A549 (cell line): ENCODE measurements at regions not wholly inside any gene's neighbourhood (a gene's known extent, or its start where the extent isn't known, plus 50 kb on each side); places are given as distances from the start of the nearest gene placed in this dataset.

Experiments used
- ATAC-seq, 2 experiments: fragments of 200-7000 bp in 1 of 2; fragments of >200 bp in 1 of 2; cut with Nextera tagmentation in 1 of 2; cut with Tn5 transposase in 1 of 2; 3 replicates each; pipeline versions ENCODE4 v1.8.0 to v1.9.1; 2018 to 2020; ENCODE audit warnings: mild to moderate bottlenecking in 1 of 2, moderate library complexity in 1 of 2
- CTCF ChIA-PET: fragments of 300-600 bp; sonication (Branson Sonifier 250); formaldehyde crosslinking; extraction: SDS; loops from one replicate; lab custom pipeline; 2021; ENCODE audit warnings: antibody characterized with exemption, inconsistent platforms; lab: Yijun Ruan, JAX
- POLR2A ChIA-PET: fragments of 350-600 bp; formaldehyde crosslinking; extraction: SDS; loops from one replicate; lab custom pipeline; 2021; ENCODE audit warnings: antibody characterized with exemption, inconsistent platforms; lab: Yijun Ruan, JAX
- DNase-seq, 2 experiments: peaks; one replicate each; pipeline versions ENCODE4 v3.0.0 to v3.0.0-alpha.2; 2011 to 2016; ENCODE audit warnings: low read depth in 1 of 2, low spot score in 1 of 2
- FAIRE-seq: peaks from 2 replicates; lab custom pipeline; 2011; peaks lifted over from hg19 to GRCh38; lab: Jason Lieb, UNC
- H3K27ac ChIP-seq, 2 experiments: fragments of >200 bp; sonication (Bioruptor Twin); formaldehyde crosslinking; 3 replicates each; pipeline ENCODE4 v1.5.1; 2016 to 2017
- H3K4me1 ChIP-seq: fragments of >200 bp; sonication (Bioruptor Twin); formaldehyde crosslinking; 3 replicates; pipeline ENCODE4 v1.6.1; 2016
- H3K4me2 ChIP-seq: fragments of >200 bp; sonication (Bioruptor Twin); formaldehyde crosslinking; 3 replicates; pipeline ENCODE4 v1.6.1; 2016
- H3K4me3 ChIP-seq: fragments of >200 bp; sonication (Bioruptor Twin); formaldehyde crosslinking; 3 replicates; pipeline ENCODE4 v1.5.1; 2016
- H3K9me3 ChIP-seq: fragments of >200 bp; sonication (Bioruptor Twin); formaldehyde crosslinking; 3 replicates; pipeline ENCODE4 v1.6.1; 2016
- CBX2 ChIP-seq: fragments of 200-600 bp; sonication (generic); IDR thresholded peaks from 2 replicates; pipeline ENCODE4 v1.6.1; 2016; ENCODE audit warnings: low read depth, mild to moderate bottlenecking, borderline replicate concordance
- CHD2 ChIP-seq: fragments of 150-350 bp; IDR thresholded peaks from 2 replicates; pipeline ENCODE4 v1.6.1; 2014; ENCODE audit warnings: low read length; ENCODE audit not compliant: partially characterized antibody
- CHD4 ChIP-seq: fragments of 200-600 bp; sonication (generic); IDR thresholded peaks from 2 replicates; pipeline ENCODE4 v1.6.1; 2016; ENCODE audit warnings: antibody characterized with exemption, mild to moderate bottlenecking, borderline replicate concordance
- EHF ChIP-seq: fragments of 250-450 bp; sonication (Bioruptor Pico); IDR thresholded peaks from 2 replicates; pipeline ENCODE4 v1.5.0; 2020; ENCODE audit warnings: mild to moderate bottlenecking
- GATA3 ChIP-seq: IDR thresholded peaks from 2 replicates; pipeline ENCODE4 v1.6.1; 2012; ENCODE audit warnings: borderline replicate concordance
- HEYL ChIP-seq: fragments of 250-450 bp; sonication (Bioruptor Pico); IDR thresholded peaks from 2 replicates; pipeline ENCODE4 v1.8.0; 2021; ENCODE audit warnings: mild to moderate bottlenecking, moderate library complexity
- HOXA7 ChIP-seq: fragments of 250-450 bp; sonication (Bioruptor Pico); IDR thresholded peaks from 2 replicates; pipeline ENCODE4 v1.5.0; 2020; ENCODE audit warnings: mild to moderate bottlenecking, moderate library complexity
- KDM1A ChIP-seq: fragments of 200-600 bp; sonication (generic); IDR thresholded peaks from 2 replicates; pipeline ENCODE4 v1.6.1; 2016; ENCODE audit warnings: low read depth, mild to moderate bottlenecking
- KDM5A ChIP-seq: fragments of 200-600 bp; sonication (generic); IDR thresholded peaks from 2 replicates; pipeline ENCODE4 v1.6.1; 2016; ENCODE audit warnings: antibody characterized with exemption, mild to moderate bottlenecking
- MAX ChIP-seq: IDR thresholded peaks from 2 replicates; pipeline ENCODE4 v1.6.1; 2012
- MAZ ChIP-seq: fragments of 150-350 bp; IDR thresholded peaks from 2 replicates; pipeline ENCODE4 v1.6.1; 2014; ENCODE audit warnings: antibody characterized with exemption, low read depth, low read length, borderline replicate concordance
- NFE2L2 ChIP-seq: fragments of 150-350 bp; conservative IDR thresholded peaks from 2 replicates; pipeline ENCODE4 v1.6.1; 2014; ENCODE audit warnings: low read length
- NPAS2 ChIP-seq: fragments of 250-450 bp; sonication (Bioruptor Pico); IDR thresholded peaks from 2 replicates; pipeline ENCODE4 v1.8.0; 2022; ENCODE audit warnings: mild to moderate bottlenecking, moderate library complexity, borderline replicate concordance
- NR3C1 ChIP-seq: fragments of >200 bp; sonication (Bioruptor Twin); formaldehyde crosslinking; IDR thresholded peaks from 3 replicates; pipeline ENCODE4 v1.6.1; 2017
- POLR2AphosphoS2 ChIP-seq: conservative IDR thresholded peaks from 2 replicates; pipeline ENCODE4 v1.6.1; 2012; ENCODE audit warnings: low read length, improper control_type of control experiment, inconsistent platforms
- RARB ChIP-seq: fragments of 250-450 bp; sonication (Bioruptor Pico); IDR thresholded peaks from 2 replicates; pipeline ENCODE4 v1.8.0; 2021; ENCODE audit warnings: mild to moderate bottlenecking, moderate library complexity
- RNF2 ChIP-seq: fragments of 200-600 bp; sonication (generic); IDR thresholded peaks from 2 replicates; pipeline ENCODE4 v1.6.1; 2016; ENCODE audit warnings: low read depth, mild to moderate bottlenecking, antibody characterized with exemption, moderate library complexity, borderline replicate concordance
- SMC3 ChIP-seq: fragments of >200 bp; sonication (Bioruptor Twin); formaldehyde crosslinking; IDR thresholded peaks from 3 replicates; pipeline ENCODE4 v1.6.1; 2018; ENCODE audit warnings: inconsistent platforms
- TP53 ChIP-seq: fragments of 250-450 bp; sonication (Bioruptor Pico); IDR thresholded peaks from 2 replicates; pipeline ENCODE4 v1.5.0; 2021; ENCODE audit warnings: mild to moderate bottlenecking, moderate library complexity
- ZFP36 ChIP-seq: fragments of 450-650 bp; IDR thresholded peaks from 2 replicates; pipeline ENCODE4 v1.6.1; 2014; ENCODE audit warnings: borderline replicate concordance; ENCODE audit not compliant: partially characterized antibody
- WGBS: methylation state at CpG from one replicate; pipeline ENCODE4 v1.1.6; 2017; ENCODE audit errors: missing lambda C conversion rate; 5-methylcytosine and 5-hydroxymethylcytosine counted together
- TF ChIP-seq, protein P1 (sequence below): fragments of 450-650 bp; IDR thresholded peaks from 2 replicates; pipeline ENCODE4 v1.6.1; 2014; ENCODE audit warnings: antibody characterized with exemption
- TF ChIP-seq, protein P2 (sequence below): fragments of 250-450 bp; sonication (Bioruptor Pico); IDR thresholded peaks from 2 replicates; pipeline ENCODE4 v1.5.0; 2021; ENCODE audit warnings: mild to moderate bottlenecking, moderate library complexity, borderline replicate concordance
- TF ChIP-seq, protein P3 (sequence below): fragments of 150-350 bp; IDR thresholded peaks from 2 replicates; pipeline ENCODE4 v1.6.1; 2014; ENCODE audit warnings: low read depth, mild to moderate bottlenecking, low read length

DNA sequence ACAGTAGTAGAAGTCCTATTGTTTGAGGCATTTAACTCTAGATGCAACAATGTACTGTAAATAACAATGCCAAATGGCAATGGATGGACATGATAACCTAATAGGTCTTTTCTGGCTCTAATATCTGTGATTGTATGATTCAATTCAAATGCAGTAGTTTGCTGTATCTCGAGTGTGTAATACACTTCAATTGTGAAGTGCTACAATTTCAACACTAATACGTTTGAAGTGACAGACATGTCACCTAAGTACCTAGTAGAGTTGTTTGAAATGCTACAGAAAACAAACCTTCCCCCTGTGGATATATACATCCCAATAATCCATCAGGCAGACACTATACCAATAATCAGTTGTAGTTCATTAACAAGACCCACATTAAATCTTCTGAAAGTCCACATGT lies 305.9 kb upstream of the ITGA1 start:
- Histone ChIP-seq H3K27ac (no peak overlapping the region), H3K4me3 (no peak overlapping the region), H3K9me3 (no peaks in the 10 kb centered on the region), H3K4me1 (no peaks in the 10 kb centered on the region), H3K4me2 (no peak overlapping the region)
- DNase-seq (no peak), FAIRE-seq (no peak), ATAC-seq (no peak)
- POLR2A ChIA-PET: no interaction called here
- 4% methylated on average over 2 of the region's 2 CpGs for WGBS
- CTCF ChIA-PET: no interaction called here
- TF ChIP-seq EHF (no peak), HOXA7 (CRISPR knock-in tag) (no peak), KDM5A (no peak), MAX (no peak), CBX2 (no peak), NR3C1 (no peak)
- TF ChIP-seq, protein P1, sequence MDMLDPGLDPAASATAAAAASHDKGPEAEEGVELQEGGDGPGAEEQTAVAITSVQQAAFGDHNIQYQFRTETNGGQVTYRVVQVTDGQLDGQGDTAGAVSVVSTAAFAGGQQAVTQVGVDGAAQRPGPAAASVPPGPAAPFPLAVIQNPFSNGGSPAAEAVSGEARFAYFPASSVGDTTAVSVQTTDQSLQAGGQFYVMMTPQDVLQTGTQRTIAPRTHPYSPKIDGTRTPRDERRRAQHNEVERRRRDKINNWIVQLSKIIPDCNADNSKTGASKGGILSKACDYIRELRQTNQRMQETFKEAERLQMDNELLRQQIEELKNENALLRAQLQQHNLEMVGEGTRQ: no peak

- Histone ChIP-seq H3K4me3 (no peak overlapping the region), H3K9me3 (no peaks in the 10 kb centered on the region), H3K27ac (no peak overlapping the region), H3K4me2 (no peak overlapping the region), H3K4me1 (no peaks in the 10 kb centered on the region)
- WGBS: 5% methylated on average over 4 of the region's 4 CpGs
- TF ChIP-seq POLR2AphosphoS2 (no peak), HEYL (CRISPR knock-in tag) (no peak), KDM1A (no peak), NFE2L2 (no peak), TP53 (CRISPR knock-in tag) (no peak), MAZ (no peak), NPAS2 (CRISPR knock-in tag) (no peak), SMC3 (no peak), RARB (no peak), ZFP36 (no peak), RNF2 (no peak), CHD2 (no peak), GATA3 (no peak), CHD4 (no peak)
- TF ChIP-seq, protein P2, sequence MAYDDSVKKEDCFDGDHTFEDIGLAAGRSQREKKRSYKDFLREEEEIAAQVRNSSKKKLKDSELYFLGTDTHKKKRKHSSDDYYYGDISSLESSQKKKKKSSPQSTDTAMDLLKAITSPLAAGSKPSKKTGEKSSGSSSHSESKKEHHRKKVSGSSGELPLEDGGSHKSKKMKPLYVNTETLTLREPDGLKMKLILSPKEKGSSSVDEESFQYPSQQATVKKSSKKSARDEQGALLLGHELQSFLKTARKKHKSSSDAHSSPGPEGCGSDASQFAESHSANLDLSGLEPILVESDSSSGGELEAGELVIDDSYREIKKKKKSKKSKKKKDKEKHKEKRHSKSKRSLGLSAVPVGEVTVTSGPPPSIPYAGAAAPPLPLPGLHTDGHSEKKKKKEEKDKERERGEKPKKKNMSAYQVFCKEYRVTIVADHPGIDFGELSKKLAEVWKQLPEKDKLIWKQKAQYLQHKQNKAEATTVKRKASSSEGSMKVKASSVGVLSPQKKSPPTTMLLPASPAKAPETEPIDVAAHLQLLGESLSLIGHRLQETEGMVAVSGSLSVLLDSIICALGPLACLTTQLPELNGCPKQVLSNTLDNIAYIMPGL (CRISPR knock-in tag): no peak
- TF ChIP-seq, protein P3, sequence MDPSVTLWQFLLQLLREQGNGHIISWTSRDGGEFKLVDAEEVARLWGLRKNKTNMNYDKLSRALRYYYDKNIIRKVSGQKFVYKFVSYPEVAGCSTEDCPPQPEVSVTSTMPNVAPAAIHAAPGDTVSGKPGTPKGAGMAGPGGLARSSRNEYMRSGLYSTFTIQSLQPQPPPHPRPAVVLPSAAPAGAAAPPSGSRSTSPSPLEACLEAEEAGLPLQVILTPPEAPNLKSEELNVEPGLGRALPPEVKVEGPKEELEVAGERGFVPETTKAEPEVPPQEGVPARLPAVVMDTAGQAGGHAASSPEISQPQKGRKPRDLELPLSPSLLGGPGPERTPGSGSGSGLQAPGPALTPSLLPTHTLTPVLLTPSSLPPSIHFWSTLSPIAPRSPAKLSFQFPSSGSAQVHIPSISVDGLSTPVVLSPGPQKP: no peak
- ChIA-PET POLR2A (no interaction called here), CTCF (no interaction called here)
- no peak for ATAC-seq
- DNase-seq: no peak
- no peak for FAIRE-seq
Observed at GRCh38 chr5:52491071-52491787, 296.5 kb upstream of the ITGA1 start.
